SK-N-SH (cell line): ENCODE measurements at regions not wholly inside any gene's neighbourhood (a gene's known extent, or its start where the extent isn't known, plus 50 kb on each side); places are given as distances from the start of the nearest gene placed in this dataset.

Experiments
- CTCF ChIA-PET: fragments of 300-600, 350-600 bp; formaldehyde crosslinking; extraction: SDS; loops from one replicate; lab custom pipeline; 2021; lab: Yijun Ruan, JAX
- POLR2A ChIA-PET: fragments of 350-600 bp; sonication (Branson Sonifier 250); formaldehyde crosslinking; extraction: SDS; loops from one replicate; lab custom pipeline; 2020; ENCODE audit warnings: antibody characterized with exemption, inconsistent platforms; lab: Yijun Ruan, JAX
- DNase-seq: peaks from one replicate; pipeline ENCODE4 v3.0.0; 2012
- H2AFZ ChIP-seq: fragments of 200-600 bp; sonication (generic); 2 replicates; pipeline ENCODE4 v1.8.1; 2016; ENCODE audit warnings: antibody characterized with exemption, mild to moderate bottlenecking, low read depth
- H3F3A ChIP-seq: fragments of 200-600 bp; sonication (generic); replicated peaks from 2 replicates; pipeline ENCODE3; 2016; ENCODE audit warnings: antibody characterized with exemption, mild to moderate bottlenecking; ENCODE audit not compliant: insufficient read depth
- H3K27ac ChIP-seq, 2 experiments: fragments of 200-500 bp in 1 of 2; fragments of 200-600 bp in 1 of 2; sonication (Bioruptor generic) in 1 of 2; sonication (generic), shearing (Covaris generic) in 1 of 2; 2 replicates each; pipeline versions ENCODE4 v1.5.1 to v1.6.1; 2014 to 2016; ENCODE audit warnings: low read depth in 2 of 2, inconsistent platforms in 1 of 2, low read length in 1 of 2, mild to moderate bottlenecking in 1 of 2, mixed read lengths in 1 of 2
- H3K27me3 ChIP-seq: fragments of 200-600 bp; sonication (generic), shearing (Covaris generic); 2 replicates; pipeline ENCODE4 v1.6.1; 2016; ENCODE audit warnings: mixed run types; ENCODE audit not compliant: insufficient read depth
- H3K36me3 ChIP-seq, 2 experiments: fragments of 200-500 bp in 1 of 2; fragments of 200-600 bp in 1 of 2; sonication (Bioruptor generic) in 1 of 2; sonication (generic) in 1 of 2; replicated peaks in 1 of 2; 2 replicates each; pipeline versions ENCODE3 to v1.5.1; 2014 to 2016; ENCODE audit warnings: low read length in 1 of 2, mild to moderate bottlenecking in 1 of 2; ENCODE audit not compliant: insufficient read depth in 2 of 2, control insufficient read depth in 1 of 2
- H3K4me1 ChIP-seq, 2 experiments: fragments of 200-500 bp in 1 of 2; fragments of 200-600 bp in 1 of 2; sonication (Bioruptor generic) in 1 of 2; sonication (generic), shearing (Covaris generic) in 1 of 2; 2 replicates each; pipeline versions ENCODE4 v1.5.1 to v1.6.1; 2014 to 2016; ENCODE audit warnings: low read depth in 1 of 2, low read length in 1 of 2, mixed run types in 1 of 2; ENCODE audit not compliant: insufficient read depth in 2 of 2, control insufficient read depth in 1 of 2
- H3K4me2 ChIP-seq: fragments of 200-600 bp; sonication (generic), shearing (Covaris generic); 2 replicates; pipeline ENCODE4 v1.6.1; 2017; ENCODE audit warnings: mixed run types
- H3K4me3 ChIP-seq, 2 experiments: fragments of 200-500 bp in 1 of 2; fragments of 200-600 bp in 1 of 2; sonication (Bioruptor generic) in 1 of 2; sonication (generic), shearing (Covaris generic) in 1 of 2; 2 replicates each; pipeline versions ENCODE4 v1.5.1 to v1.8.1; 2014 to 2016; ENCODE audit warnings: low read depth in 2 of 2, inconsistent platforms in 1 of 2, low read length in 1 of 2, mild to moderate bottlenecking in 1 of 2, mixed read lengths in 1 of 2, moderate library complexity in 1 of 2
- H3K79me2 ChIP-seq: fragments of 200-600 bp; sonication (generic); 2 replicates; pipeline ENCODE4 v1.8.1; 2017; ENCODE audit warnings: mild to moderate bottlenecking; ENCODE audit not compliant: insufficient read depth
- H3K9ac ChIP-seq: fragments of 200-600 bp; sonication (generic); 2 replicates; pipeline ENCODE4 v1.6.1; 2017; ENCODE audit warnings: mixed run types
- H3K9me2 ChIP-seq: fragments of 200-600 bp; sonication (generic); 2 replicates; pipeline ENCODE4 v1.6.1; 2017; ENCODE audit warnings: mixed run types
- H3K9me3 ChIP-seq: fragments of 200-600 bp; sonication (generic); 2 replicates; pipeline ENCODE4 v1.6.1; 2017; ENCODE audit warnings: mixed run types, mild to moderate bottlenecking, moderate library complexity
- H4K20me1 ChIP-seq: fragments of 200-600 bp; sonication (generic); 2 replicates; pipeline ENCODE4 v1.6.1; 2017; ENCODE audit warnings: mild to moderate bottlenecking, mixed run types; ENCODE audit not compliant: insufficient read depth
- EP300 ChIP-seq, 2 experiments: IDR thresholded peaks; 2 replicates each; pipeline versions ENCODE4 v1.4.0 to v1.6.1; 2012; ENCODE audit warnings: borderline replicate concordance in 1 of 2, low read depth in 1 of 2, low read length in 1 of 2
- EZH2phosphoT487 ChIP-seq: fragments of 200-600 bp; sonication (generic); IDR thresholded peaks from 2 replicates; pipeline ENCODE4 v1.6.1; 2017; ENCODE audit warnings: low read depth, mixed run types, mild to moderate bottlenecking, antibody characterized with exemption, moderate library complexity, borderline replicate concordance
- FOSL2 ChIP-seq: IDR thresholded peaks from 2 replicates; pipeline ENCODE4 v1.4.0; 2012; ENCODE audit warnings: low read depth, mild to moderate bottlenecking, moderate library complexity, borderline replicate concordance
- FOXM1 ChIP-seq: IDR thresholded peaks from 2 replicates; pipeline ENCODE4 v1.4.0; 2012; ENCODE audit warnings: low read depth, mild to moderate bottlenecking
- GATA2 ChIP-seq: sonication (generic); formaldehyde crosslinking; IDR thresholded peaks from 2 replicates; pipeline ENCODE4 v1.5.0; 2020; ENCODE audit warnings: mild to moderate bottlenecking, missing genetic modification reagents
- IRF3 ChIP-seq: fragments of 150-350 bp; IDR thresholded peaks from 2 replicates; pipeline ENCODE4 v1.6.1; 2016; ENCODE audit warnings: mild to moderate bottlenecking, low read depth, low read length
- JUND ChIP-seq: IDR thresholded peaks from 2 replicates; pipeline ENCODE4 v1.4.0; 2012
- MXI1 ChIP-seq: IDR thresholded peaks from 2 replicates; pipeline ENCODE4 v1.6.1; 2012; ENCODE audit warnings: mild to moderate bottlenecking, low read depth, low read length, improper control_type of control experiment
- NRF1 ChIP-seq: IDR thresholded peaks from 2 replicates; pipeline ENCODE4 v1.6.1; 2012; ENCODE audit warnings: low read depth, mild to moderate bottlenecking, low read length
- PBX3 ChIP-seq: IDR thresholded peaks from 2 replicates; pipeline ENCODE4; 2012
- POLR2AphosphoS5 ChIP-seq: IDR thresholded peaks from 2 replicates; pipeline ENCODE4 v1.6.1; 2012; ENCODE audit warnings: low read depth, low read length
- RAD21 ChIP-seq: IDR thresholded peaks from 2 replicates; pipeline ENCODE4 v1.6.1; 2012; ENCODE audit warnings: mild to moderate bottlenecking, low read length
- RFX5 ChIP-seq: IDR thresholded peaks from 2 replicates; pipeline ENCODE4 v1.6.1; 2012; ENCODE audit warnings: mild to moderate bottlenecking, improper control_type of control experiment, low read length
- SIN3A ChIP-seq: IDR thresholded peaks from 2 replicates; pipeline ENCODE4 v1.6.1; 2012; ENCODE audit warnings: low read depth, mild to moderate bottlenecking, low read length, moderate library complexity, borderline replicate concordance
- SMC3 ChIP-seq: IDR thresholded peaks from 2 replicates; pipeline ENCODE4 v1.6.1; 2012; ENCODE audit warnings: low read depth, low read length, improper control_type of control experiment
- TAF1 ChIP-seq: IDR thresholded peaks from 2 replicates; pipeline ENCODE4 v1.6.1; 2012; ENCODE audit warnings: low read depth, mild to moderate bottlenecking, low read length, moderate library complexity, borderline replicate concordance
- TCF12 ChIP-seq: IDR thresholded peaks from 2 replicates; pipeline ENCODE4 v1.4.0; 2012
- TEAD4 ChIP-seq: IDR thresholded peaks from 2 replicates; pipeline ENCODE4 v1.4.0; 2012; ENCODE audit warnings: mild to moderate bottlenecking, borderline replicate concordance; ENCODE audit not compliant: insufficient read depth
- USF1 ChIP-seq: IDR thresholded peaks from 2 replicates; pipeline ENCODE4 v1.4.0; 2012; ENCODE audit warnings: low read depth, borderline replicate concordance
- USF2 ChIP-seq: fragments of 150-350 bp; IDR thresholded peaks from 2 replicates; pipeline ENCODE4 v1.6.1; 2017; ENCODE audit warnings: antibody characterized with exemption, low read length, low read depth, borderline replicate concordance
- ZBTB33 ChIP-seq: IDR thresholded peaks from 2 replicates; pipeline ENCODE4 v1.4.0; 2012; ENCODE audit warnings: low read depth, borderline replicate concordance
- WGBS: methylation state at CpG from one replicate; pipeline ENCODE4 v1.1.6; 2017; ENCODE audit warnings: low lambda C conversion rate; 5-methylcytosine and 5-hydroxymethylcytosine counted together

GRCh38 chr1:82260051-82260450, 459.3 kb downstream of the ADGRL2 start:
- H2AFZ ChIP-seq, result no peak overlapping the region
- H3K79me2 ChIP-seq, result no peaks in the 10 kb centered on the region
- H3K27me3 ChIP-seq, result no peaks in the 10 kb centered on the region
- no peak for DNase-seq
- POLR2A ChIA-PET, result no interaction called here
- no peak overlapping the region for H3K4me2 ChIP-seq
- no peaks in the 10 kb centered on the region for H3K9me3 ChIP-seq
- WGBS, result 17% methylated on average over 1 of the region's 1 CpG
- H3K4me1 ChIP-seq, result no peaks in the 10 kb centered on the region; a peak in 1 of 4 replicates
- no peaks in the 10 kb centered on the region for H3K36me3 ChIP-seq
- no peaks in the 10 kb centered on the region for H4K20me1 ChIP-seq
- H3K9ac ChIP-seq, result no peak overlapping the region
- TF ChIP-seq FOXM1, result no peak
- no peak for TF ChIP-seq POLR2AphosphoS5
- no peak for TF ChIP-seq EZH2phosphoT487
- TF ChIP-seq USF1, result no peak
- TF ChIP-seq RFX5, result no peak
- no peak for TF ChIP-seq FOSL2
- TF ChIP-seq EP300 (IDR thresholded peaks at IDR 0.05; ENCODE audit: borderline replicate concordance in 1 of 2, low read depth in 1 of 2, low read length in 1 of 2), result no peak
- no peak for TF ChIP-seq JUND
- no peak for TF ChIP-seq TEAD4
- no peak for TF ChIP-seq ZBTB33
- TF ChIP-seq RAD21, result no peak
- TF ChIP-seq NRF1, result no peak
- TF ChIP-seq, all 33 proteins: peak for 0
- H3K27ac ChIP-seq, result no peak overlapping the region
- no peaks in the 10 kb centered on the region for H3F3A ChIP-seq
- no peaks in the 10 kb centered on the region for H3K9me2 ChIP-seq
- no peak overlapping the region for H3K4me3 ChIP-seq
- CTCF ChIA-PET, result no interaction called here

GRCh38 chr1:82258887-82259286, 458.2 kb downstream of the ADGRL2 start:
- DNase-seq, result no peak
- Histone ChIP-seq H3K4me1 (no peaks in the 10 kb centered on the region; a peak in 1 of 4 replicates), H3K27me3 (no peaks in the 10 kb centered on the region), H3K4me3 (no peak overlapping the region), H3K36me3 (no peaks in the 10 kb centered on the region), H3K9me2 (no peaks in the 10 kb centered on the region), H2AFZ (no peak overlapping the region), H3K79me2 (no peaks in the 10 kb centered on the region), H3F3A (no peaks in the 10 kb centered on the region), H4K20me1 (no peaks in the 10 kb centered on the region), H3K27ac (no peak overlapping the region), H3K9me3 (no peaks in the 10 kb centered on the region), H3K4me2 (no peak overlapping the region), H3K9ac (no peak overlapping the region)
- ChIA-PET CTCF (interaction anchor here (1.3 kb wide), 1 partner anchor 11 kb away, joined by 3 read pairs; no protein-coding TSS in a partner anchor), POLR2A (no interaction called here)
- TF ChIP-seq TEAD4, result no peak
- no peak for TF ChIP-seq ZBTB33
- TF ChIP-seq IRF3, result no peak
- no peak for TF ChIP-seq PBX3
- TF ChIP-seq MXI1, result no peak
- TF ChIP-seq TCF12, result no peak
- no peak for TF ChIP-seq SMC3
- no peak for TF ChIP-seq SIN3A
- TF ChIP-seq JUND, result no peak
- TF ChIP-seq TAF1, result no peak
- no peak for TF ChIP-seq GATA2 (CRISPR knock-in tag)
- no peak for TF ChIP-seq RAD21
- TF ChIP-seq FOSL2, result no peak
- TF ChIP-seq USF2, result no peak
- 82% methylated on average over 5 of the region's 5 CpGs for WGBS
